Keratinocyte (primary cell): ENCODE measurements at regions not wholly inside any gene's neighbourhood (a gene's known extent, or its start where the extent isn't known, plus 50 kb on each side); places are given as distances from the start of the nearest gene placed in this dataset.

Experiments used
- DNase-seq: peaks from one replicate; pipeline ENCODE4 v3.0.0-alpha.2; 2011; ENCODE audit warnings: low read depth, missing footprints, low spot score
- FAIRE-seq: peaks from 2 replicates; lab custom pipeline; 2011; peaks lifted over from hg19 to GRCh38; lab: Jason Lieb, UNC
- H2AFZ ChIP-seq: 2 replicates; pipeline ENCODE4 v1.6.0; 2012; ENCODE audit warnings: low read length, control low read depth, inconsistent platforms; ENCODE audit not compliant: control insufficient read depth
- H3K27ac ChIP-seq: 2 replicates; pipeline ENCODE4 v1.5.1; 2011; ENCODE audit warnings: low read length; ENCODE audit not compliant: control insufficient read depth, insufficient read depth
- H3K27me3 ChIP-seq: 3 replicates; pipeline ENCODE4 v1.6.0; 2011; ENCODE audit warnings: low read length; ENCODE audit not compliant: control insufficient read depth, insufficient read depth; ENCODE audit errors: extremely low read depth
- H3K36me3 ChIP-seq, 2 experiments: 2 replicates in 1 of 2; 3 replicates in 1 of 2; pipeline ENCODE4 v1.5.1; 2011; ENCODE audit warnings: low read length in 2 of 2, mild to moderate bottlenecking in 1 of 2; ENCODE audit not compliant: control insufficient read depth in 2 of 2, insufficient read depth in 2 of 2; ENCODE audit errors: extremely low read depth in 1 of 2
- H3K4me1 ChIP-seq: 3 replicates; pipeline ENCODE4 v1.5.1; 2011; ENCODE audit warnings: low read length; ENCODE audit not compliant: control insufficient read depth, insufficient read depth; ENCODE audit errors: extremely low read depth
- H3K4me2 ChIP-seq: 3 replicates; pipeline ENCODE4 v1.6.0; 2011; ENCODE audit warnings: low read depth, low read length; ENCODE audit not compliant: control insufficient read depth, insufficient read depth; ENCODE audit errors: extremely low read depth
- H3K4me3 ChIP-seq, 3 experiments: fragments of 200-600 bp in 1 of 3; sonication (generic) in 1 of 3; 2 replicates in 2 of 3; 3 replicates in 1 of 3; pipeline ENCODE4 v1.5.1; 2011 to 2016; ENCODE audit warnings: low read length in 3 of 3, mild to moderate bottlenecking in 3 of 3, control low read depth in 2 of 3, inconsistent platforms in 1 of 3, low read depth in 1 of 3, mixed read lengths in 1 of 3, mixed run types in 1 of 3, moderate library complexity in 1 of 3; ENCODE audit not compliant: control insufficient read depth in 2 of 3, insufficient read depth in 2 of 3; ENCODE audit errors: extremely low read depth in 1 of 3
- H3K79me2 ChIP-seq: 2 replicates; pipeline ENCODE4 v1.6.0; 2012; ENCODE audit warnings: low read length; ENCODE audit not compliant: control insufficient read depth, insufficient read depth
- H3K9ac ChIP-seq: 3 replicates; pipeline ENCODE4 v1.6.0; 2011; ENCODE audit warnings: low read length; ENCODE audit not compliant: control insufficient read depth, insufficient read depth; ENCODE audit errors: extremely low read depth
- H3K9me1 ChIP-seq: 3 replicates; pipeline ENCODE4 v1.6.0; 2011; ENCODE audit warnings: low read length; ENCODE audit not compliant: control insufficient read depth, insufficient read depth; ENCODE audit errors: extremely low read depth
- H3K9me3 ChIP-seq: 2 replicates; pipeline ENCODE4 v1.5.1; 2012; ENCODE audit warnings: low read depth, low read length; ENCODE audit not compliant: control insufficient read depth
- H4K20me1 ChIP-seq: 3 replicates; pipeline ENCODE4 v1.6.0; 2011; ENCODE audit warnings: low read length; ENCODE audit not compliant: control insufficient read depth, insufficient read depth; ENCODE audit errors: extremely low read depth
- EZH2 ChIP-seq: IDR thresholded peaks from one replicate; pipeline ENCODE4 v1.6.1; 2012; ENCODE audit warnings: inconsistent platforms, mild to moderate bottlenecking, low read length, moderate library complexity
- dilution Hi-C: fragments of 300-500 bp; cut with MboI; formaldehyde crosslinking; loops from one replicate; pipeline ENCODE4 v1.7.0; 2020; ENCODE audit warnings: low sequenced_read_pairs; ENCODE audit not compliant: extremely low pct_ligation_motif_present
- TF ChIP-seq, protein P1 (sequence below), 3 experiments: IDR thresholded peaks in 1 of 3; conservative IDR thresholded peaks in 1 of 3; optimal IDR thresholded peaks in 1 of 3; 2 replicates in 2 of 3; 3 replicates in 1 of 3; pipeline versions ENCODE3 to v1.5.1; 2011; ENCODE audit warnings: low read length in 3 of 3, mild to moderate bottlenecking in 3 of 3, moderate library complexity in 2 of 3, control low read depth in 1 of 3, inconsistent platforms in 1 of 3; ENCODE audit not compliant: insufficient read depth in 2 of 3; ENCODE audit errors: extremely low read depth in 1 of 3

DNA sequence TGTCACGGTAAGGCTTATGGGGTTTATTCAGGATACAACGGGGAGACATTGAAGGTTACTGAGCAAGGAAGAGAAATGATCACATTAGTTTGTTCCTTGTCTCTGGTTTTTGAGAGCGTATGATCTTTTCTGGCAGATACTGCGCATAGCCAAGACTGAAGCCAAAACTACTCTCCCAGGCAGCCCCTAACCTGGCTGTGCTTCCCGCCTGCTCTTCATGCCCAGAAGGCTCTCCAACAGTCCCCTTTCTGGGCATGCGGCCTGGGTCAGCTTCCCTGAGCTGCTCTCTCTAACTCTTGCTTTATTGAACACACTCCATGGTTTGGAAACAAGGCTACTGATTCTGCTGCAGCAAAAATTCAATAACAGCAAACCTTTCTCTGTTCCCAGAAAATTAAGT, 306.6 kb downstream of the BUD13 start:
- Histone ChIP-seq H3K4me1 (peaks cover 3% of the 10 kb centered on the region), H3K9ac (no peak overlapping the region), H3K4me2 (no peak overlapping the region), H4K20me1 (no peaks in the 10 kb centered on the region), H3K9me3 (no peaks in the 10 kb centered on the region), H3K27ac (no peak overlapping the region), H3K27me3 (peaks cover 8% of the 10 kb centered on the region), H2AFZ (no peak overlapping the region), H3K79me2 (no peaks in the 10 kb centered on the region), H3K9me1 (no peaks in the 10 kb centered on the region), H3K36me3 (no peaks in the 10 kb centered on the region), H3K4me3 (no peak overlapping the region)
- no peak for FAIRE-seq
- dilution Hi-C loops = no loop called here
- TF ChIP-seq, protein P1, sequence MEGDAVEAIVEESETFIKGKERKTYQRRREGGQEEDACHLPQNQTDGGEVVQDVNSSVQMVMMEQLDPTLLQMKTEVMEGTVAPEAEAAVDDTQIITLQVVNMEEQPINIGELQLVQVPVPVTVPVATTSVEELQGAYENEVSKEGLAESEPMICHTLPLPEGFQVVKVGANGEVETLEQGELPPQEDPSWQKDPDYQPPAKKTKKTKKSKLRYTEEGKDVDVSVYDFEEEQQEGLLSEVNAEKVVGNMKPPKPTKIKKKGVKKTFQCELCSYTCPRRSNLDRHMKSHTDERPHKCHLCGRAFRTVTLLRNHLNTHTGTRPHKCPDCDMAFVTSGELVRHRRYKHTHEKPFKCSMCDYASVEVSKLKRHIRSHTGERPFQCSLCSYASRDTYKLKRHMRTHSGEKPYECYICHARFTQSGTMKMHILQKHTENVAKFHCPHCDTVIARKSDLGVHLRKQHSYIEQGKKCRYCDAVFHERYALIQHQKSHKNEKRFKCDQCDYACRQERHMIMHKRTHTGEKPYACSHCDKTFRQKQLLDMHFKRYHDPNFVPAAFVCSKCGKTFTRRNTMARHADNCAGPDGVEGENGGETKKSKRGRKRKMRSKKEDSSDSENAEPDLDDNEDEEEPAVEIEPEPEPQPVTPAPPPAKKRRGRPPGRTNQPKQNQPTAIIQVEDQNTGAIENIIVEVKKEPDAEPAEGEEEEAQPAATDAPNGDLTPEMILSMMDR (optimal IDR thresholded peaks at IDR 0.05 in 1 of 3, IDR thresholded peaks at IDR 0.05 in 1 of 3, conservative IDR thresholded peaks at IDR 0.05 in 1 of 3; ENCODE audit: extremely low read depth in 1 of 3, insufficient read depth in 2 of 3, low read length in 3 of 3) = no peak
- no peak for TF ChIP-seq EZH2
- no peak for DNase-seq

DNA sequence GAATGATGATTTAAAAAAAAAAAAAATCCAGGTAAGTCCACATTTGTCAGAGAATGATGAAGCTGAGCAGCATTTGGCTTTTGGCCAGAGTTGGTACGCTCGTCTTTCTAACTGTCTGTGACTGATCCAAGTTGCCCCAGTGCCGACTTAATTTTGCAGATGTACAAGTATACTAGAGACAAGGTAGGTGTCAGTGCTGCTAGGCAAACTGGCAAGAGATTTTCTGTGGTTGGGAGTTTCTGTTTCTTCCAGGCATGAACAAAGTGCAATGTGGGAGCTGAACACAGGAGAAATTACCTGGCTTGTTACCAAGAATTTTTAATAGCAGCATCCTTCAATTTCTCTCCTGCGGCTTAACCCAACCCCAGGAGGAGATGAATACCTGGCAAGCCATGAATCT, 307.7 kb downstream of the BUD13 start:
- Histone ChIP-seq H3K9me1 (no peaks in the 10 kb centered on the region), H3K4me1 (no peaks in the 10 kb centered on the region), H2AFZ (no peak overlapping the region), H4K20me1 (no peaks in the 10 kb centered on the region), H3K27ac (no peak overlapping the region), H3K9me3 (no peaks in the 10 kb centered on the region), H3K79me2 (no peaks in the 10 kb centered on the region), H3K27me3 (peaks cover 8% of the 10 kb centered on the region), H3K4me2 (no peak overlapping the region), H3K36me3 (no peaks in the 10 kb centered on the region), H3K4me3 (no peak overlapping the region), H3K9ac (no peak overlapping the region)
- DNase-seq (no peak), FAIRE-seq (no peak)
- TF ChIP-seq, protein P1 (optimal IDR thresholded peaks at IDR 0.05 in 1 of 3, IDR thresholded peaks at IDR 0.05 in 1 of 3, conservative IDR thresholded peaks at IDR 0.05 in 1 of 3; ENCODE audit: extremely low read depth in 1 of 3, insufficient read depth in 2 of 3, low read length in 3 of 3) = no peak
- TF ChIP-seq EZH2 = no peak
- dilution Hi-C loops = no loop called here
